ENCODE measurements at regions not wholly inside any gene's neighbourhood (a gene's known extent, or its start where the extent isn't known, plus 50 kb on each side); places are given as distances from the start of the nearest gene placed in this dataset.
A peak's percentile ranks its signal among the peaks of the same experiment; 100 is the strongest.

DNA sequence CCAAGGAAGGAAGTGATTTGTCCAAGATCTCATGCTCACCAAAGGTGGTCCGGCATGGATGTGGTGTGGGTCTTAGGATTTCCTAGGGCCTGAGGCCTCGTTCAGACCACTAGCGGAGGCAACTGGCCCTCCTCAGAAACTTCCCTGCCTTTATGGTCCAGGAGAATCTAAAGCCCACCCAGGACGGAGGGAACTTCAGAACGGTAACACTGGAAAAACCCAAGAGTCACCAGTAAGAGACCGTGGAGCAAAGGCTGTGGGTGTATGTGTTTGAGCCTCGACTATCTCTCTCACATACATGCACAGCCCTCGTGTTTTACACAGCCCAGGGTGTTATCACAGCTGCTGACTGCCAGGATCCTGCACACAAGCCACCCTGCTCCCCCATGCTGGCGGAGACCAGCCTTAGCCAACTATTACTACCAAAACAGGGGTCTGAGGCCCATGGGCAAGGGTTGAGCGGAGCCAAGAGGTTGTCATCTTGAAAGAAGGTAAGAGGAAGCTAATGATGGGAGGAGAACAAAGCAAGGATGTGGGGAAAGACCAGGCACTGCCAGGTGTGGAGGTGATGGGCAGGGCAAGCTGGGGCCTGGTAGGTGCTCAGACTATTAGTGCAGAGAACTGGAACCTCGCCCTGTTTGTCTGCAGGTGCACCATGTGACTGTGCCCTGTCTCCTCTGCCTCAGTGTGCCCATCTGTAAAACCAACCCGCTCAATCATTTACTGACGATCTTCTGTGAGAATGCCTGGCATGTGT, 170.2 kb upstream of the ZMIZ1 start:
- H3K36me3 Mint-ChIP-seq (ENCODE audit: unreplicated experiment): no peaks in the 10 kb centered on the region
- H3K27me3 Mint-ChIP-seq (ENCODE audit: unreplicated experiment): no peaks in the 10 kb centered on the region
- TF ChIP-seq, protein P1, sequence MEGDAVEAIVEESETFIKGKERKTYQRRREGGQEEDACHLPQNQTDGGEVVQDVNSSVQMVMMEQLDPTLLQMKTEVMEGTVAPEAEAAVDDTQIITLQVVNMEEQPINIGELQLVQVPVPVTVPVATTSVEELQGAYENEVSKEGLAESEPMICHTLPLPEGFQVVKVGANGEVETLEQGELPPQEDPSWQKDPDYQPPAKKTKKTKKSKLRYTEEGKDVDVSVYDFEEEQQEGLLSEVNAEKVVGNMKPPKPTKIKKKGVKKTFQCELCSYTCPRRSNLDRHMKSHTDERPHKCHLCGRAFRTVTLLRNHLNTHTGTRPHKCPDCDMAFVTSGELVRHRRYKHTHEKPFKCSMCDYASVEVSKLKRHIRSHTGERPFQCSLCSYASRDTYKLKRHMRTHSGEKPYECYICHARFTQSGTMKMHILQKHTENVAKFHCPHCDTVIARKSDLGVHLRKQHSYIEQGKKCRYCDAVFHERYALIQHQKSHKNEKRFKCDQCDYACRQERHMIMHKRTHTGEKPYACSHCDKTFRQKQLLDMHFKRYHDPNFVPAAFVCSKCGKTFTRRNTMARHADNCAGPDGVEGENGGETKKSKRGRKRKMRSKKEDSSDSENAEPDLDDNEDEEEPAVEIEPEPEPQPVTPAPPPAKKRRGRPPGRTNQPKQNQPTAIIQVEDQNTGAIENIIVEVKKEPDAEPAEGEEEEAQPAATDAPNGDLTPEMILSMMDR (IDR thresholded peaks at IDR 0.05; ENCODE audit: partially characterized antibody, unreplicated experiment): no peak
- H3K27ac Mint-ChIP-seq (ENCODE audit: unreplicated experiment): no peak overlapping the region
- peaks cover 24% of the 10 kb centered on the region for H3K4me1 Mint-ChIP-seq (ENCODE audit: low read depth, unreplicated experiment)
- DNase-seq: no peak
- no peaks in the 10 kb centered on the region for H3K9me3 Mint-ChIP-seq (ENCODE audit: unreplicated experiment)
- H3K4me3 Mint-ChIP-seq (ENCODE audit: unreplicated experiment): no peak overlapping the region

DNA sequence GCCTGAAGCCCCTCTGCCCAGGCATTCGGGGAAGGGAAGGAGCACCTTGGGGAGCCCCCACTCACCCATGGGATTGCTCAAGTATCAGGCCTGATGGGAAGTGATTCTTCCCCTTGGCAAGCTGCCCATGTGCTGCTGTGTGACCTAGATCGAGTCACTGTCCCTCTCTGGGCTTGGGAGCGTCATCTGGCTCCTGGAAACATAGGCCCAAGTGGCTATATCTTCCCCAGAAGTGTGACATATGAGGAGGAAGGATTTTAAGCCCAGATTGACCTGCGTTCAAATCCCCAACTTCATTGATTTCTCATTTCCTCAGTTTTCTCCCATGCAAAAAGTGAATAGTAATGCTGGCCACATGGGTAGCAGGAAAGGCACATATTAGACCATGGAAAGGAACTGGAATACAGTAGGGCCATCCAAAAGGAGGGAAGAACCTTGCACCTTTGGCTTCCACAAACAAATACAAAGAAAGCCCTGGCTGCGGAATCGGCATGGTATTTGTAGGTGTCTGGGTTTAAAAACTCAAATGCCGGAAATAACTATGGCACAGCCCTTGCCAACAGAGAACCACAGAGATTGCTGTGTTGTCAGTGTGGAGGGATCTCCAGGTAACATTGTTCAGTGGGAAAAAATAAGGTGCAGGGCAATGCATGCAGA, 169.5 kb upstream of the ZMIZ1 start:
- Mint-ChIP-seq H3K27ac (ENCODE audit: unreplicated experiment) (peak overlapping the region; percentile 6), H3K4me3 (ENCODE audit: unreplicated experiment) (no peak overlapping the region), H3K4me1 (ENCODE audit: low read depth, unreplicated experiment) (peaks cover 24% of the 10 kb centered on the region), H3K36me3 (ENCODE audit: unreplicated experiment) (no peaks in the 10 kb centered on the region), H3K9me3 (ENCODE audit: unreplicated experiment) (no peaks in the 10 kb centered on the region), H3K27me3 (ENCODE audit: unreplicated experiment) (no peaks in the 10 kb centered on the region)
- TF ChIP-seq, protein P1 (IDR thresholded peaks at IDR 0.05; ENCODE audit: partially characterized antibody, unreplicated experiment): no peak
- no peak for DNase-seq

DNA sequence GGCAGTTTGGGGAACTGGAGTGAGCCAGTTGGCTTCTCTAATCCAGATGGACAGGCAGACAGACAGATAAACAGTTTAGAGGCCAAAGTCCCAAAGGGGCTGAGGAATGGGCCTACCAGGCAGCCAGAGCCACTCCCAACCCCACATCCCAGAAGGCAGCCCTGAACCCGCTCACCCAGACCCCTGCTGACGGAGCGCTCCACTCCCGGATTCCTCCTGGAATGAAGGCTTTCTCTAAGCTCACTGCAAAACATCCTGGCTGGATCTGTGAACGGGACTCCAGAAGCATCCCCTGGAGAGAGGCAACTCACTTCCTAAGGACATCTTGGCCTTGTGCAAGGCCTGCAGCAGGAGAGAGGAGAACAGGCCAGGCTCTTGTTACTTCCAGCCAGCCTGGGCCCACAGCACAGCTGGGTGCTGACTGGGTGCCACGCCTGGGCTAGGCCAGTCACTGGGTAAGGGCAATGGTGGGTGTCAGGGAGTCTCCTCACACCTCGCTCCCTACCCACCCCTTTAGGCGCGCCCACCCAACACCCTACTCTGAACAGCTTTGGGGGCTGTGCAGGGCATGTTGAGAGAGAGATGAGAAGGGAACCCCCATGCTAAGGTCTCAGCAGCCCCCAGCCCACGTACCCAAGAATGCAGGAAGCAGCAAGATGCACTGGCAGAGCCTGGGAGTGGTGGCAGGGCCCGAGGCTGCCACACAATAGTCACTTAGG, 168.6 kb upstream of the ZMIZ1 start:
- H3K36me3 Mint-ChIP-seq (ENCODE audit: unreplicated experiment): no peaks in the 10 kb centered on the region
- H3K27ac Mint-ChIP-seq (ENCODE audit: unreplicated experiment): peak overlapping the region; percentile 6
- peaks cover 28% of the 10 kb centered on the region for H3K4me1 Mint-ChIP-seq (ENCODE audit: low read depth, unreplicated experiment)

DNA sequence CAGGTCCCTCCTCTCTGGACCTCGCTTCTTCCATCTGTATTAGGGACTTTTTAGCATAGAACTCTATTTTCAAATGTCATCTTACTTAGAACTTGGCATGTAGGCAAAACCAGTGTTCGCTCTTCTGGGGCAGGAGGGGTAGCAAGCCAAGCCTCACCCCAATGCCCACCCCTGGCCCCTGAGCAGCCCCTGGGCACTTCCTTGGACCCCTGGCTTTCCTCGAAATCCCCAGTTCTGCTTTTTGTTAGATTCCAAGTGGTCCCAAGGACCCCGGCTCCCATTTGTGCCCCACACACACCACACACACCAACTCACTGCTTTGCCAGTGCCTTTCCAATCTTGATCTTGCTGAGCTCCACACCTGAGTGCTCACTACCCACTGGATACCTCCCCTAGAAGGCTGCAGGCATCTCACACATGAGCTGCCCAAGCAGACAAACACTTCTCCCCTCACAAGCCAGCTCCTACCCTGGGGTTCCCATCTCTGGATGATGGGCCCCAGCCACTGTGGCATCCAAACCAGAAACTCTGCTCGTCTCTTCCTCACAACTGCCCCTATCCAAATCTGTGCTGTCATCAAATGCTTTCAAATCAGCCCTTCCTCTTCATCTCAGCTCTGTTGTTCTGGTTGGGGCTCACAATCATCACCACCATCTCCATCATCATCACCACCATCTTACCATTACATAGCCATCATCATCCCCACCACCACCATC, 167.9 kb upstream of the ZMIZ1 start:
- Mint-ChIP-seq H3K4me3 (ENCODE audit: unreplicated experiment) (no peak overlapping the region), H3K27me3 (ENCODE audit: unreplicated experiment) (no peaks in the 10 kb centered on the region), H3K27ac (ENCODE audit: unreplicated experiment) (no peak overlapping the region), H3K4me1 (ENCODE audit: low read depth, unreplicated experiment) (peaks cover 33% of the 10 kb centered on the region), H3K9me3 (ENCODE audit: unreplicated experiment) (no peaks in the 10 kb centered on the region), H3K36me3 (ENCODE audit: unreplicated experiment) (no peaks in the 10 kb centered on the region)
- TF ChIP-seq, protein P1 (IDR thresholded peaks at IDR 0.05; ENCODE audit: partially characterized antibody, unreplicated experiment): no peak
- DNase-seq: no peak

More for the DNA sequence above, 168.6 kb upstream of the ZMIZ1 start:
- no peak for DNase-seq
- Mint-ChIP-seq H3K9me3 (ENCODE audit: unreplicated experiment) (no peaks in the 10 kb centered on the region), H3K27me3 (ENCODE audit: unreplicated experiment) (no peaks in the 10 kb centered on the region), H3K4me3 (ENCODE audit: unreplicated experiment) (no peak overlapping the region)
- TF ChIP-seq, protein P1 (IDR thresholded peaks at IDR 0.05; ENCODE audit: partially characterized antibody, unreplicated experiment): no peak
